ENCODE measurements at regions not wholly inside any gene's neighbourhood (a gene's known extent, or its start where the extent isn't known, plus 50 kb on each side); places are given as distances from the start of the nearest gene placed in this dataset.

DNA sequence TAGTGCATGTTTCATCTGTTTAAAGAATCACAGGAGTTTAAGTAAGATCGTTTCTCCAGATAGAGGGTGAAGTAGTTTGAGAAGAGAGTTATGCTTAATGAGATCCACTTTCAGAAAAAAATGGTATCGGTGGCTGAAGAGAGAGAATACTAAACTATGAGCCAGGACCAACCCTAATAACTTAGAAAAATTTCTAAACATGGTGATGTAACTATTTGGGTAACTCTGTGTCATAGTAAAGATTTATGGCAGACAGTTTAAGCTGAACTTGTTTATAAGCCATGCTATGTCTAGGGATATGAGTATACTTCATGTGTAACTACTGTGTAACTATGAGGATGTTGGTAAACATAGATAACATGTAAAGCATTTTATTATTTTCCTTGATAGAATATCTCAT, 489.5 kb downstream of the KCNJ2 start (continued):
- no peak for TF ChIP-seq SP1 (IDR thresholded peaks at IDR 0.05; ENCODE audit: low read depth, low read length)
